ENCODE measurements at regions not wholly inside any gene's neighbourhood (a gene's known extent, or its start where the extent isn't known, plus 50 kb on each side); places are given as distances from the start of the nearest gene placed in this dataset.

DNA sequence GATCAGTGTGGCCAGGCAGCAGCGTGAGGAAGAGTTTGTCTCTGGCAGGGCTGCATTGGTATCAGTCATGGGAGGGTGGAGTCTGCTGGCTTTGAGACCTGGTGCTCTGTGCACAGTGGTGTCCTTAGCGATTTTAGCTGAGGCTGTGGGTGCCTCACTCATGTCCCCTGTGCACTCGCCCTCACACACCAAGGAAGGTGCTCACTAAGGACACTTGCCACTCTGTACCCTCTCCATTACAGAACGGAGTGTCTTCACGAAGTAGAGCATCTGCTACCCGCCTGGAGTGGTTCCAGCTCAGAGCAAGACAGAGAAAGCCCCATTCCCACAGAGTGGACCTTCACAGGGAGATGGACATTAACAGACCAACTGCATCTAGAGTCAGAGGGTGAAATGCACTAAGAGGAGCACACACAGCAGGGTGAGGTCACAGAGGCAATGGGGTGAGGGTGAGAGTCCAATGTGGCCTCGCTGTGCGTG lies 117.9 kb downstream of the MATN1 start:
- no peak for TF ChIP-seq MYC (IDR thresholded peaks at IDR 0.05; ENCODE audit: low read depth, low read length)
- TF ChIP-seq, protein P1, sequence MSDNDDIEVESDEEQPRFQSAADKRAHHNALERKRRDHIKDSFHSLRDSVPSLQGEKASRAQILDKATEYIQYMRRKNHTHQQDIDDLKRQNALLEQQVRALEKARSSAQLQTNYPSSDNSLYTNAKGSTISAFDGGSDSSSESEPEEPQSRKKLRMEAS (IDR thresholded peaks at IDR 0.05; ENCODE audit: low read depth, low read length), result no peak
- H3K4me3 ChIP-seq (ENCODE audit: low read depth, low read length), result no peak overlapping the region

DNA sequence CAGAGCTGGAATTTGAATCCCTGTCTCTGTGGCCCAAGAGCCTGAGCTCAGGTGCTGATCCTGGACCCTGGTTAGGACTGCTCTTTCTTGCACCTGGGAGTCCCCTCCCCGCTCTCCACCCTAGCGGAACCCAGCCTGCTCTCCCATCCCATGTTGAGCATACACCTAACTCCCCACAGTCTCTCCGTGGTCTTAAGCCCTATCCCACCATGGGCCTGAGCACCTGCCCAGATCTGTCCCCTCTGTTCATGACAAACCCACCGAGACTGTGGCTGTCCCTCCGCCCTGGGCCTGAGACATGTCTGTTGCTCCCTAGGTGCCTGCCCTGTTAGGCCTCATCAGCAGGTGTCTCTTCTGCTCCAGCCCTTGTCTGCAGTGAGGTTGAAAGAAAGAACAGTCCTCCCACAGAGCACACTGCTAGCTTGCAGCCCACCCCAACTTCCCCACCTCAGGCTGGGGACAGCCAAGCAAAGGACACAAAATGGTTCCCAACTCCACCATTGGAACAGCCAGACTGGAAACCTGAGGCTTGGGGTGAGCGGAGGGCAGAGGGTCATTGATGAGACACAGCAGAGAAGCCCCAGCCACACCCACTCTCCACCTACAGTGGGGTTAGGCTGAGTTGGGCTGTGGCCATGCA lies 118.5 kb downstream of the MATN1 start:
- TF ChIP-seq, protein P2, sequence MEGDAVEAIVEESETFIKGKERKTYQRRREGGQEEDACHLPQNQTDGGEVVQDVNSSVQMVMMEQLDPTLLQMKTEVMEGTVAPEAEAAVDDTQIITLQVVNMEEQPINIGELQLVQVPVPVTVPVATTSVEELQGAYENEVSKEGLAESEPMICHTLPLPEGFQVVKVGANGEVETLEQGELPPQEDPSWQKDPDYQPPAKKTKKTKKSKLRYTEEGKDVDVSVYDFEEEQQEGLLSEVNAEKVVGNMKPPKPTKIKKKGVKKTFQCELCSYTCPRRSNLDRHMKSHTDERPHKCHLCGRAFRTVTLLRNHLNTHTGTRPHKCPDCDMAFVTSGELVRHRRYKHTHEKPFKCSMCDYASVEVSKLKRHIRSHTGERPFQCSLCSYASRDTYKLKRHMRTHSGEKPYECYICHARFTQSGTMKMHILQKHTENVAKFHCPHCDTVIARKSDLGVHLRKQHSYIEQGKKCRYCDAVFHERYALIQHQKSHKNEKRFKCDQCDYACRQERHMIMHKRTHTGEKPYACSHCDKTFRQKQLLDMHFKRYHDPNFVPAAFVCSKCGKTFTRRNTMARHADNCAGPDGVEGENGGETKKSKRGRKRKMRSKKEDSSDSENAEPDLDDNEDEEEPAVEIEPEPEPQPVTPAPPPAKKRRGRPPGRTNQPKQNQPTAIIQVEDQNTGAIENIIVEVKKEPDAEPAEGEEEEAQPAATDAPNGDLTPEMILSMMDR (IDR thresholded peaks at IDR 0.05; ENCODE audit: low read depth, low read length), result no peak
- TF ChIP-seq, protein P1 (IDR thresholded peaks at IDR 0.05; ENCODE audit: low read depth, low read length), result no peak
- no peak overlapping the region for H3K4me3 ChIP-seq (ENCODE audit: low read depth, low read length)
- no peak for DNase-seq (ENCODE audit: low read depth)

More for the DNA sequence above, 117.9 kb downstream of the MATN1 start:
- DNase-seq (ENCODE audit: low read depth), result no peak

DNA sequence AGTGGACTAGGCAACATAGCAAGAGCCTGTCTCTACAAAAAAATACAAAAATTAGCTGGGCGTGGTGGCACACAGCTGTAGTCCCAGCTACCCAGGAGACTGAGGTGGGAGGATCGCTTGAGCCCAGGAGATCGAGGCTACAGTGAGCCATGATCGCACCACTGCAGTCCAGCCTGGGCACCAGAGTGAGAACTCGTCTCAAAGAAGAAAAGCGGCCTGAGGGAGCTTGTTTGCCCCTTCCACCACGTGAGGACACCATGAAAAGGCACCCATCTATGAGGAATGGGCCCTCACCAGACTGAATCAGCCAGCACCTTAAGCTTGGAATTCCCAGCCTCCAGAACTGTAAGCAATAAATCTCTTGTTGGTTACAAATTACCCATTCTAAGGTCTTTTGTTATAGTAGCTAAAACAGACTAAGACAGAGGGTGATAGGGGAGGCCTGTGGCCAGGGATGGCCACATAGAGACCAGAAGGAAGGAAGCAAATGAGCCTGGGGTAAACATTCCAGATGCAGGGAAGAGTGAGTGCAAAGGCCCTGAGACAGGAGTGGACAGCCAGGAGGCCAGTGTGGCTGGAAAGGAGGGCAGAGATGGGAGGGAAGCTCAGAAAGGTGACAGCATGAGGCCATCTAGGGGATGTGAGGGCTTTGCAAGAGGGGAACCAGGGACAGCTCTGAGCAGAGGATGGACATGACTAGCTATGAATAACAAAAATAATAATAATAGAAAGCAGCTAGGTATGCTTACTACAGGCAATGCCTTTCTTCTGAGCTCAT lies 120.1 kb downstream of the MATN1 start:
- no peak overlapping the region for H3K4me3 ChIP-seq (ENCODE audit: low read depth, low read length)
- no peak for TF ChIP-seq MYC (IDR thresholded peaks at IDR 0.05; ENCODE audit: low read depth, low read length)
- TF ChIP-seq, protein P1 (IDR thresholded peaks at IDR 0.05; ENCODE audit: low read depth, low read length), result no peak
- no peak for TF ChIP-seq POLR2A (IDR thresholded peaks at IDR 0.05; ENCODE audit: extremely low read depth, insufficient read length)
- TF ChIP-seq, protein P2 (IDR thresholded peaks at IDR 0.05; ENCODE audit: low read depth, low read length), result no peak
- no peak for DNase-seq (ENCODE audit: low read depth)

DNA sequence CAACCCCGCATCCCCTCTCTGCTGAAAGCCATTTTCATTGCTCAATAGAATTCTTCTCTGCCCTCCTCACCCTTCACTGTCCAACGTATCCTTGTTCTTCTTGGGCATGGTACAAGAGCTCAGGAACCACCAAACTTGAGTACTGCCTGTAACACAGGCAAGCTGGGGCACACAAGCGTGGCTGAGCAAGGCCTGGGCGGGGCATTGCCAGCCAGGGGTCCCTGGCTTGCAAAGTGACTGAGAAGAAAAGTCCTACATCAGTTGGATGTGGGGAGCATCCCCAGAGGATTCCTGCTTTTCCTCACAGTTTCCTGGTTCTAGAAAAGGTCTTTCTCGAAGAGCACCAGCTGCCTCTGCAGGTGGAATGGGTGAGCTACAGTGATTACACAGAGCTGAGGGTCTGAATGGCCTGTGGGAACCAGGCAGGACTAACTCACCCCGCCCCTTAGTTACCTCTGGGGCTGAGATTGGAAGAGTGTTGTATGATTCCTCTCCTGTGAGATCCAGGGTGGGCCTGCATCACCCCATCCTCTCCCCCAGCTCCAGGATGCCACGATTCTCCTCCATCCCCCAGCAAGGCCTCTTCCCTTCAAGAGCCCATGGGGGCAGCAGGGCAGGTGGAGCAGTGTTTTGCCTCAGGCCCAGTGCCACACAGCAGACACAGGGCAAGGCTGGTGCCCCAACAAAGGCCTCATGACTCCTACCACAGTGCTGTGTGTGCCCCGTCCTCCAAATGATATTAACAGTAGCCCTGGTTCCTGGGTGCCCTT lies 121.9 kb downstream of the MATN1 start:
- DNase-seq (ENCODE audit: low read depth), result no peak
- no peak overlapping the region for H3K4me3 ChIP-seq (ENCODE audit: low read depth, low read length)
- TF ChIP-seq, protein P1 (IDR thresholded peaks at IDR 0.05; ENCODE audit: low read depth, low read length), result no peak
- TF ChIP-seq MYC (IDR thresholded peaks at IDR 0.05; ENCODE audit: low read depth, low read length), result no peak
- TF ChIP-seq, protein P2 (IDR thresholded peaks at IDR 0.05; ENCODE audit: low read depth, low read length), result no peak
- no peak for TF ChIP-seq POLR2A (IDR thresholded peaks at IDR 0.05; ENCODE audit: extremely low read depth, insufficient read length)

DNA sequence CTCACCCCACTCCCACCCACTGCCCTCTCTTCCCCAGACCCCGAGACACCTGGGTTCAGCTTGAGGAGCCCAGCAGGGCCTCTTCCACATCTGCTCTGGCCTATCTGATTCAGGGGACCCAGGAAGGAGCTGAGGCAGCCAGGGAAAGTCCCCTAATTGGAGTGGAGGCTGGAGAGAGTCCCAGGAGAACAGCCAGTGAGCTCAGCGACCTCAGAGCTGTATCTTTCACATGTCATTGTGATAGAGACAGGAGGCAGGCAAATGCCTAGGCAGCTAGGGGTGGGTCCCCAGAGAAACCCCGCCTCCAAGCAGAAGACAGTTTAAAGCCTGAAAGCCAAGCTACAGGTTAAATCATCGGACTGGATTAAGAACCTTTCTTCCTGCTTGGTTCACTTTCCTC lies 122.7 kb downstream of the MATN1 start:
- H3K4me3 ChIP-seq (ENCODE audit: low read depth, low read length), result no peak overlapping the region
- no peak for TF ChIP-seq POLR2A (IDR thresholded peaks at IDR 0.05; ENCODE audit: extremely low read depth, insufficient read length)
- TF ChIP-seq, protein P2 (IDR thresholded peaks at IDR 0.05; ENCODE audit: low read depth, low read length), result no peak
- no peak for DNase-seq (ENCODE audit: low read depth)

DNA sequence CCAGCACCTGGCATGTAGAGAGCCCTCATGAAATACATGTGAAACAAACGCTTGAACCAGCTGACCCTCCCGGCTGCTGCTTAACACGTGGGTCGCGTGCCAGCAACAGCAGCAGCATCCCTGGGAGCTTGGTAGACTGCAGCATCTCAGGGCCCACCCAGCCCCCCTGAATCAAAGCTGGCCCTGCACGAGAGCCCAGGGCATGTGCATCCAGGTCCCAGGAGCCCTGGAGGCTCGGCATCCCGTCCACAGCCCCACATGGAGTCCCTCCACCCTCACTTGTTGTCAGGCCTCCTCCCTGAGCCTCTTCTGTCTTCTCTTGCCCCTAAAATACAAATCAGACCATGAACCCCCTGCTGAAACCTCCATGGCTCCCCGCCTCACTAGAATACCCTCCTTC lies 123.1 kb downstream of the MATN1 start:
- H3K4me3 ChIP-seq (ENCODE audit: low read depth, low read length), result no peak overlapping the region
- TF ChIP-seq, protein P1 (IDR thresholded peaks at IDR 0.05; ENCODE audit: low read depth, low read length), result no peak
- no peak for TF ChIP-seq MYC (IDR thresholded peaks at IDR 0.05; ENCODE audit: low read depth, low read length)
- TF ChIP-seq, protein P2 (IDR thresholded peaks at IDR 0.05; ENCODE audit: low read depth, low read length), result no peak
- TF ChIP-seq POLR2A (IDR thresholded peaks at IDR 0.05; ENCODE audit: extremely low read depth, insufficient read length), result no peak
- DNase-seq (ENCODE audit: low read depth), result no peak

Data from NB4 (cell line).